COLO829 (cell line): ENCODE measurements at regions not wholly inside any gene's neighbourhood (a gene's known extent, or its start where the extent isn't known, plus 50 kb on each side); places are given as distances from the start of the nearest gene placed in this dataset.
"Not testable (repeated sequence)": the region's sequence is repeated elsewhere in the genome, so short reads cannot be mapped to it uniquely, and the experiment has no call there.

Experiments used
- DNase-seq: peaks from one replicate; pipeline ENCODE4 v3.0.0; 2012; ENCODE audit warnings: low spot score

GRCh38 chrX:152507168-152507567 is 56.1 kb upstream of the GABRA3 start:
- not testable (repeated sequence) for DNase-seq

GRCh38 chrX:152520653-152521052 is 69.5 kb upstream of the GABRA3 start:
- no peak for DNase-seq

- DNase-seq = no peak
Measured at GRCh38 chrX:152528193-152528592, 77.1 kb upstream of the GABRA3 start.

- DNase-seq = no peak
Measured at GRCh38 chrX:152530967-152531366, 79.9 kb upstream of the GABRA3 start.

GRCh38 chrX:152537373-152537772 is 86.3 kb upstream of the GABRA3 start:
- peak; percentile 45 for DNase-seq

GRCh38 chrX:152573866-152574265 is 63.8 kb upstream of the GABRQ start:
- peak; percentile 63 for DNase-seq

- peak; percentile 5 for DNase-seq
Measured at GRCh38 chrX:152575331-152575730, 62.4 kb upstream of the GABRQ start.

GRCh38 chrX:152587523-152587922 is 50.2 kb upstream of the GABRQ start:
- DNase-seq = not testable (repeated sequence)
